Tibial nerve (tissue), 4 donors: ENCODE measurements at regions not wholly inside any gene's neighbourhood (a gene's known extent, or its start where the extent isn't known, plus 50 kb on each side); places are given as distances from the start of the nearest gene placed in this dataset.
"Not testable (repeated sequence)": the region's sequence is repeated elsewhere in the genome, so short reads cannot be mapped to it uniquely, and the experiment has no call there.

ENCODE experiments used
- DNase-seq, 2 donors: peaks; one replicate each; pipeline ENCODE4 v3.0.0-alpha.2; 2019; ENCODE audit warnings: low spot score in 2 of 2
- H3K27ac ChIP-seq, 4 donors: fragments of 200-600 bp; sonication (generic) in 3 of 4; one replicate each; pipeline ENCODE4 v1.5.1; 2017 to 2019; ENCODE audit warnings: mild to moderate bottlenecking in 1 of 4
- H3K27me3 ChIP-seq, 2 donors: fragments of 200-600 bp; sonication (generic) in 1 of 2; one replicate each; pipeline versions ENCODE4 v1.5.1 to v1.6.0; 2017 to 2019
- H3K36me3 ChIP-seq, 3 donors: fragments of 200-600 bp; sonication (generic); one replicate each; pipeline ENCODE4 v1.5.1; 2018 to 2019
- H3K4me1 ChIP-seq, 4 donors: fragments of 200-600 bp; sonication (generic) in 3 of 4; one replicate each; pipeline ENCODE4 v1.5.1; 2017 to 2019
- H3K4me3 ChIP-seq, 4 donors: fragments of 200-600 bp; sonication (generic) in 3 of 4; one replicate each; pipeline ENCODE4 v1.5.1; 2017 to 2019; ENCODE audit warnings: mild to moderate bottlenecking in 1 of 4, moderate library complexity in 1 of 4
- H3K9me3 ChIP-seq, 4 donors: fragments of 200-600 bp; sonication (generic) in 3 of 4; one replicate each; pipeline ENCODE4 v1.5.1; 2017 to 2019
- EP300 ChIP-seq, 2 donors: sonication (generic); formaldehyde crosslinking; IDR thresholded peaks; one replicate each; pipeline ENCODE4 v1.6.1; 2017; ENCODE audit warnings: antibody characterized with exemption in 2 of 2, mild to moderate bottlenecking in 1 of 2
- POLR2A ChIP-seq, 2 donors: fragments of 450-650 bp; IDR thresholded peaks; one replicate each; pipeline ENCODE4 v1.6.1; 2017; ENCODE audit warnings: antibody characterized with exemption in 2 of 2, mild to moderate bottlenecking in 2 of 2, moderate library complexity in 2 of 2
- WGBS, 2 donors: methylation state at CpG; one replicate each; pipeline ENCODE4 v1.1.5; 2018; 5-methylcytosine and 5-hydroxymethylcytosine counted together
- TF ChIP-seq, protein P1 (sequence below), 5 experiments: fragments of 200-600 bp in 3 of 5; fragments of 450-650 bp in 2 of 5; sonication (generic) in 3 of 5; IDR thresholded peaks; one replicate each; pipeline ENCODE4 v1.5.1; 2016 to 2019; ENCODE audit warnings: antibody characterized with exemption in 5 of 5, mild to moderate bottlenecking in 3 of 5, moderate library complexity in 2 of 5

DNA sequence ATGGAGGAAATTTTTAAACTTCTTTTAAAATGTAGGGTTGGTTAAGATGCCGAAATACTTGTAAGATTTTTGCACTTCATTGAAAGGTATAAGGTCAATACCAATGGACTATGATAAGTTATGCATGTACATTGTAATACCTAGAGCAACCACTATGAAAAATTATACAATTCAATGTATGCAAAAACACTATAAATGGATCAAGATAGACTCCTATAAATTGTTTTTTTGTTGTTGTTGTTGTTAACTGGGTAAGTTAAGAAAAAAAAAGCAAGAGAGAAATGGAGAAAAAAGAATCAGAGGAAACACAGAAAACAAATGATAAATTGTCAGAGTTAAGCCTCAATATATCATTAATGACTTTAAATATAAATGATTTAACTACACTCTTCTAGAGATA, 421.2 kb downstream of the TMEM182 start:
- Histone ChIP-seq H3K4me1 (no peaks in the 10 kb centered on the region), H3K27me3 (no peaks in the 10 kb centered on the region), H3K27ac (no peak overlapping the region), H3K36me3 (no peaks in the 10 kb centered on the region), H3K4me3 (no peak overlapping the region), H3K9me3 (no peaks in the 10 kb centered on the region)
- DNase-seq, result no peak
- 92 to 98% methylated on average over 1 of the region's 1 CpG for WGBS, 2 donors
- TF ChIP-seq POLR2A (IDR thresholded peaks at IDR 0.05) (no peak), EP300 (IDR thresholded peaks at IDR 0.05) (no peak)
- TF ChIP-seq, protein P1, sequence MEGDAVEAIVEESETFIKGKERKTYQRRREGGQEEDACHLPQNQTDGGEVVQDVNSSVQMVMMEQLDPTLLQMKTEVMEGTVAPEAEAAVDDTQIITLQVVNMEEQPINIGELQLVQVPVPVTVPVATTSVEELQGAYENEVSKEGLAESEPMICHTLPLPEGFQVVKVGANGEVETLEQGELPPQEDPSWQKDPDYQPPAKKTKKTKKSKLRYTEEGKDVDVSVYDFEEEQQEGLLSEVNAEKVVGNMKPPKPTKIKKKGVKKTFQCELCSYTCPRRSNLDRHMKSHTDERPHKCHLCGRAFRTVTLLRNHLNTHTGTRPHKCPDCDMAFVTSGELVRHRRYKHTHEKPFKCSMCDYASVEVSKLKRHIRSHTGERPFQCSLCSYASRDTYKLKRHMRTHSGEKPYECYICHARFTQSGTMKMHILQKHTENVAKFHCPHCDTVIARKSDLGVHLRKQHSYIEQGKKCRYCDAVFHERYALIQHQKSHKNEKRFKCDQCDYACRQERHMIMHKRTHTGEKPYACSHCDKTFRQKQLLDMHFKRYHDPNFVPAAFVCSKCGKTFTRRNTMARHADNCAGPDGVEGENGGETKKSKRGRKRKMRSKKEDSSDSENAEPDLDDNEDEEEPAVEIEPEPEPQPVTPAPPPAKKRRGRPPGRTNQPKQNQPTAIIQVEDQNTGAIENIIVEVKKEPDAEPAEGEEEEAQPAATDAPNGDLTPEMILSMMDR (IDR thresholded peaks at IDR 0.05), result no peak

DNA sequence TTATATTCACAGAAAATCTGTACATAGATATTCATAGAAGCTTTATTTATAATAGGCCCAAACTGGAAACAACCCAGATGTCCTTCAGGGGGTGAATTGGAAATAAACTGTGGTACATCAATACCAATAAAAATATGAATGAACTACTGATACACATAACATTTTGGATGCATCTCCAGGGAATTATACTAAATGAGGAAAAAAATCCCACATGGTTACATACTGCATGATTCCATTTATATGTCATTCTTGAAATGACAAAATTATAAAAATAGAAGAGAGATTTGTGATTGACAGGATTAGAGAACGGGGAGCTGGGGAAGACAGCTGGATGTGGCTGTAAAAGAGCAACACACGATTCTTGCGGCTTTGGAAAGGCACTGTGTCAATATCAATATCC, 435.0 kb downstream of the TMEM182 start:
- WGBS, 2 donors, result 77 to 85% methylated on average over 3 of the region's 3 CpGs
- H3K27ac ChIP-seq, result no peak overlapping the region
- DNase-seq, result no peak
- no peaks in the 10 kb centered on the region for H3K4me1 ChIP-seq
- H3K27me3 ChIP-seq, result no peaks in the 10 kb centered on the region
- TF ChIP-seq POLR2A (IDR thresholded peaks at IDR 0.05) (no peak), EP300 (IDR thresholded peaks at IDR 0.05) (no peak)
- TF ChIP-seq, protein P1 (IDR thresholded peaks at IDR 0.05), result no peak
- no peaks in the 10 kb centered on the region for H3K36me3 ChIP-seq
- no peak overlapping the region for H3K4me3 ChIP-seq
- H3K9me3 ChIP-seq, result peaks cover 0 to 16% (median 0%) of the 10 kb centered on the region in 4 donors

DNA sequence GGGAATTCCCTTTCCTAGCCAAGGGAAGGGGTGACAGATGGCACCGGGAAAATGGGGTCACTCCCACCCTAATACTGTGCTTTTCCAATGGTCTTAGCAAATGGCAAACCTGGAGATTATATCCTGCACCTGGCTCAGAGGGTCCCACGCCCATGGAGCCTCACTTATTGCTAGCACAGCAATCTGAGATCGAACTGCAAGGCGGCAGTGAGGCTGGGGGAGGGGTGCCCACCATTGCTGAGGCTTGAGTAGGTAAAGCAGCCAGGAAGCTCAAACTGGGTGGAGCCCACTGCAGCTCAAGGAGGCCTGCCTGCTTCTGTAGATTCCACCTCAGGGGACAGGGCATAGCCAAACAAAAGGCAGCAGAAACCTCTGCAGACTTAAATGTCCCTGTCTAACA, 438.9 kb downstream of the TMEM182 start:
- 75 to 83% methylated on average over 2 to 4 of the region's 4 CpGs for WGBS, 2 donors
- not testable (repeated sequence) for H3K27ac ChIP-seq, H3K4me3 ChIP-seq, H3K4me1 ChIP-seq, H3K27me3 ChIP-seq, DNase-seq, H3K36me3 ChIP-seq
- peaks cover 0 to 19% (median 0%) of the 10 kb centered on the region in 4 donors for H3K9me3 ChIP-seq

DNA sequence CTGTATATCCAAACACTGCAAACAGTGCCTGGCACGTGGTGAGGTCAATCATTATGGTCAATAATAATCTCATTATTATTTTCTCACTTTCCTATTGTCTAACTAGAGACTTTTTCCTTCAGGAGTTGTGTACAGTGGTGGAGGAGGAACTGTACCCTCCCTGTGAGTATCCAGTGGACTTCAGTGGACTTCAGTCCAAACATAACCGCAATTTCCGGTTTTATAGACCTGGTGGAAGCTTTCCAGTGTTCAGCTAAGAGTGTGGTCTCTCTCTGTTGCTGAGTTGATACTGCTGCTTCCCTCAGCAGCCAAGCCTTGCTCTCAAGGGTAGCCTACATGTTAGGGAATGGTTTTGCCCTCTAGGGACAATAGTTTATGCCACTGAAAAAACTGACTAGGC, 447.1 kb downstream of the TMEM182 start:
- Histone ChIP-seq H3K4me1 (no peaks in the 10 kb centered on the region), H3K9me3 (peaks cover 0 to 1% (median 0%) of the 10 kb centered on the region in 4 donors), H3K27me3 (no peaks in the 10 kb centered on the region), H3K4me3 (no peak overlapping the region), H3K36me3 (no peaks in the 10 kb centered on the region), H3K27ac (no peak overlapping the region)
- TF ChIP-seq, protein P1 (IDR thresholded peaks at IDR 0.05), result no peak
- TF ChIP-seq EP300 (IDR thresholded peaks at IDR 0.05) (no peak), POLR2A (IDR thresholded peaks at IDR 0.05) (no peak)
- no peak for DNase-seq
- WGBS, 2 donors, result 63 to 70% methylated on average over 3 of the region's 3 CpGs

DNA sequence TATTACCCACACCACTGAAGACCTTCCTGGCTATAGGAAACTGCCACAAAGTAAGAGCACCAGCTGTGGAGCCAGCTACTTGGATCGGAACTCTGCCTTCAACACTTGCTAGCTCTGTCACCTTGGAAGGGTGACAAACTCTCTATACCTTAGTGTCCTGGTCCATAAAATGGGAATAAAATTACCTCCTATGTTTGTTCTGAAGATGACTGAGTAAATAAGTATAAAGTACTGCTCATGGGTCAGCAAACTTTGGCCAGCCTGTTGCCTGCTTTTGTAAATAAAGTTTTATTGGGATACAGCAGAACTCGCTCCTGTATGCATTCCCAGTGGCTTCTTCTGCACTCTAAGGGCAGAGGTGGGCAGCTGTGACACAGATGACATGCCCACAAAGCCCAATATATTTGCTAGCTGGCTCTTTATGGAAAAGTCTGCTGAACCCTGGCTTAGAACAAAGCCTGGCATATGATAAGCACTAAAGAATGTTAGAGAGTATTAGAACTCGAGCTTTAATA, 451.3 kb downstream of the TMEM182 start:
- no peaks in the 10 kb centered on the region for H3K36me3 ChIP-seq
- DNase-seq, result no peak
- no peaks in the 10 kb centered on the region for H3K4me1 ChIP-seq
- 82 to 86% methylated on average over 3 of the region's 3 CpGs for WGBS, 2 donors
- H3K27me3 ChIP-seq, result no peaks in the 10 kb centered on the region
- no peak overlapping the region for H3K4me3 ChIP-seq
- TF ChIP-seq, protein P1 (IDR thresholded peaks at IDR 0.05), result no peak
- TF ChIP-seq EP300 (IDR thresholded peaks at IDR 0.05), result no peak
- no peak for TF ChIP-seq POLR2A (IDR thresholded peaks at IDR 0.05)
- peaks cover 0 to 10% (median 0%) of the 10 kb centered on the region in 4 donors for H3K9me3 ChIP-seq
- H3K27ac ChIP-seq, result no peak overlapping the region

DNA sequence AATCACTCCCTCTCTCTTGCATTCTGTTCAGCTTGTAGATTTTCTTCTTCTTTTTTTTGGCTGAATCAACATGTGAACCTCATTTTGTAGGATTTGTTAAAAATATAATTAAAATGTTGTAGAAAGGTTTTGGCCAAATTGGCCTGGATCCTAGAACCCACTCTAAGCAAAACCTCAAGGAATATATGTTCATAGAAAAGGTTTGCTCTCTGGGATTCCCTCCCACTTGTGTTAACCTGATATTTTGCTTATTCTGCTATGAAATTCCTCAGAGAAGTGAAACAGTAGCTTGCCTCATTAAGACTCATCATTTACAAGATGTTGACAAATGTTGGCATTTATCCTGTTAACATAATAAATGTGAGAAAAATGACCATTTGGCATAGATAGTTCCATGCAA, 456.7 kb downstream of the TMEM182 start:
- Histone ChIP-seq H3K4me3 (no peak overlapping the region), H3K27ac (no peak overlapping the region), H3K9me3 (peaks cover 0 to 10% (median 0%) of the 10 kb centered on the region in 4 donors), H3K27me3 (no peaks in the 10 kb centered on the region), H3K36me3 (no peaks in the 10 kb centered on the region), H3K4me1 (no peaks in the 10 kb centered on the region)
- no peak for DNase-seq
- TF ChIP-seq EP300 (IDR thresholded peaks at IDR 0.05) (no peak), POLR2A (IDR thresholded peaks at IDR 0.05) (no peak)
